GM12873 (cell line): ENCODE measurements at regions not wholly inside any gene's neighbourhood (a gene's known extent, or its start where the extent isn't known, plus 50 kb on each side); places are given as distances from the start of the nearest gene placed in this dataset.

Experiments
- CTCF ChIP-seq: IDR thresholded peaks from 2 replicates; pipeline ENCODE4 v1.5.1; 2012; ENCODE audit warnings: low read depth, mild to moderate bottlenecking, moderate library complexity, low read length, control low read depth; ENCODE audit not compliant: insufficient read depth; ENCODE audit errors: missing control alignments

GRCh38 chr18:22670914-22671313, 253.2 kb upstream of the CTAGE1 start:
- no peak for TF ChIP-seq CTCF

- no peak for TF ChIP-seq CTCF
Measured at GRCh38 chr18:22673182-22673862, 255.6 kb upstream of the CTAGE1 start.

- TF ChIP-seq CTCF = no peak
Measured at GRCh38 chr18:22674272-22674671, 256.6 kb upstream of the CTAGE1 start.

- TF ChIP-seq CTCF = no peak
Measured at GRCh38 chr18:22675006-22675405, 257.3 kb upstream of the CTAGE1 start.

- no peak for TF ChIP-seq CTCF
Measured at GRCh38 chr18:22676423-22676822, 256.7 kb upstream of the RBBP8 start.

- no peak for TF ChIP-seq CTCF
Measured at GRCh38 chr18:22678486-22678885, 254.6 kb upstream of the RBBP8 start.

GRCh38 chr18:22680944-22681343, 252.2 kb upstream of the RBBP8 start:
- TF ChIP-seq CTCF = no peak
